ENCODE measurements at regions not wholly inside any gene's neighbourhood (a gene's known extent, or its start where the extent isn't known, plus 50 kb on each side); places are given as distances from the start of the nearest gene placed in this dataset.

DNA sequence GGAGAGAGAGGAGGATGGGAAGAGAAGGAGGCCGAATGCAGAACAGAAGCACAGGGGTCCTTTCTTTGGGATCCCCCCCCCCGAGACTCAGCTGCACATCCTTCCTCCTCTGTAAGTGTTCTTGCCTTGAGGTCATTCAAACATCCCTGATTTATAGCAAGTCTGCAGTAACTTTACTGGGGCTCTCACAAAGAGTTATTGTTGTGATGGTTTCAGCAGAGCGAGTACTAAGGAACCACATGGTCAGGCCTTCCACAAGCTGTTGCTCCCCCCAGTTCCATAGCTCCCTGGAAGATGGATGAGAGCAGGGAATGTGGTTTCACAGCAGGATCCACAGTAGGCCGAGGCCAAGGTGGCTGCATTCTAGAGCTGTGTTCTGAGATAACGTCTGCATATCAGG, 351.4 kb upstream of the CDH4 start:
- no peak for TF ChIP-seq CTCF (IDR thresholded peaks at IDR 0.05)
- no peak for TF ChIP-seq SIN3A (IDR thresholded peaks at IDR 0.05; ENCODE audit: borderline replicate concordance, insufficient read depth, low read depth, low read length)
- TF ChIP-seq POLR2AphosphoS5 (IDR thresholded peaks at IDR 0.05; ENCODE audit: low read depth, low read length) = no peak
- TF ChIP-seq TCF7L2 (IDR thresholded peaks at IDR 0.05; ENCODE audit: low read depth, low read length) = no peak

All from Panc1 (cell line).